Kidney epithelial cell (primary cell): ENCODE measurements at regions not wholly inside any gene's neighbourhood (a gene's known extent, or its start where the extent isn't known, plus 50 kb on each side); places are given as distances from the start of the nearest gene placed in this dataset.

Experiments used
- DNase-seq: peaks from one replicate; pipeline ENCODE4 v3.0.0-alpha.2; 2010; ENCODE audit warnings: low read depth
- H3K27me3 ChIP-seq: 2 replicates; pipeline ENCODE4 v1.6.0; 2011; ENCODE audit warnings: low read length; ENCODE audit not compliant: control insufficient read depth, insufficient read depth
- H3K36me3 ChIP-seq: 2 replicates; pipeline ENCODE4 v1.5.1; 2011; ENCODE audit warnings: low read length; ENCODE audit not compliant: control insufficient read depth, insufficient read depth
- H3K4me3 ChIP-seq: 2 replicates; pipeline ENCODE4 v1.5.1; 2011; ENCODE audit warnings: low read depth, mild to moderate bottlenecking, control low read depth, low read length
- CTCF ChIP-seq: IDR thresholded peaks from 2 replicates; pipeline ENCODE4 v1.5.1; 2011; ENCODE audit warnings: mild to moderate bottlenecking, moderate library complexity, low read length, control low read depth, inconsistent platforms; ENCODE audit not compliant: insufficient read depth, poor library complexity, severe bottlenecking

GRCh38 chr11:122268601-122269130, 152.7 kb upstream of the BLID start:
- no peaks in the 10 kb centered on the region for H3K36me3 ChIP-seq
- TF ChIP-seq CTCF, result no peak
- H3K27me3 ChIP-seq, result no peaks in the 10 kb centered on the region
- H3K4me3 ChIP-seq, result no peak overlapping the region
- DNase-seq, result no peak

DNA sequence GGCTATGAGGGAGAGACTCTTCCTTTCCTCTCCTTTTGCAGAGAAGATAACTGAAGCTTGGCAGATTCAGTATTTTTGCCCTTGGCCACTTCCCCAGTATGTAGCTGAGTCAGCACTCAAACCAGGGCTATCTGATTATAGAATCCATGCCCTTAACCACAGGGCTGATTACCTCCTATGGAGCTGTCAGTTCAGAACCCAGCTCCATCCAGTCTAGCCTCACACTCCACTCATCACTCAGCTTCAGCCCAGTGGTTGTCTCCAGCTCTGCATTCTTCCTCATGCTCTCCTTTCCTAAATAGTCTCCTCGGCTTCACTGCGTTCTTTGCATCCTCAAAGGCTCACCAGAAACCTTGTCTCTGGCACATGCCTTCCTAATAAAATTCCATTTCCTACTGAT, 151.6 kb upstream of the BLID start:
- H3K27me3 ChIP-seq, result no peaks in the 10 kb centered on the region
- no peak for DNase-seq
- H3K36me3 ChIP-seq, result no peaks in the 10 kb centered on the region
- H3K4me3 ChIP-seq, result no peak overlapping the region
- TF ChIP-seq CTCF, result no peak

GRCh38 chr11:122265981-122266380, 150.0 kb upstream of the BLID start:
- H3K27me3 ChIP-seq, result no peaks in the 10 kb centered on the region
- H3K4me3 ChIP-seq, result no peak overlapping the region
- DNase-seq, result no peak
- no peak for TF ChIP-seq CTCF
- H3K36me3 ChIP-seq, result no peaks in the 10 kb centered on the region

DNA sequence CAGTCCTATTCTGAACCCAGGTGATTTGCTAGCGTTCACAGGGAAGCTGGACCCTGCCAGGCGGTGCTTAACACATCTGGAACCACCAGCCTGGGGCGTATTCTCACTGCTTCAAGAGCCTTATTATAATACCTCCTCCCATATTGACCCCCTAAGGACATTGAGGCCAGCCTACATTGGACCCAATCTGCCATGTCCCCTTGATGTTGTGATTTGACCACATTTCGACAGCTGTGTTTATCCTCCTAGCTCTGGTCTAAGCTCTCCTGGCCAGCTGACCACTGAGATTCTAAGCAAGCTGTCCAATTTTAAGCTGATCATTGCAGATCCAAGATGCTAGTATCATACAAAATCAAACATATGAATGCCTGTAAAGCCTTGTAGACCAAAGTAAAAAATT, 148.1 kb upstream of the BLID start:
- TF ChIP-seq CTCF, result no peak
- DNase-seq, result no peak
- H3K36me3 ChIP-seq, result no peaks in the 10 kb centered on the region
- no peak overlapping the region for H3K4me3 ChIP-seq
- H3K27me3 ChIP-seq, result peaks cover 2% of the 10 kb centered on the region

DNA sequence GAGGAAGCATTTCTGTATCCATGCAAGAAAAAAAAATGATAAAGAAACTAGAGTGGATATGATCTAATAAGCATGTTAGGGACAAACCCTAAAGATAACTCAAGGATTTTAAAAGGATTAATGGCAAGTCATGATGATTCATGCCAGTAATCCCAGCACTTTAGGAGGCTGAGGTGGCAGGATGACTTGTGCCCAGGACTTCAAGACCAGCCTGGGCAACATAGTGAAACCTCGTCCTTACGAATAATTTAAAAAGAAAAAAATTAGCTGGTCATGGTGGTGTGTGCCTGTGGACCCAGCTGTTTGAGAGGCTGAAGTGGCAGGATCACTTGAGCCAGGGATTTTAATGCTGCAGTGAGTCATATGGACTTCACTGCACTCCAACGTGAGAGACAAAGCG, 145.5 kb upstream of the BLID start:
- Histone ChIP-seq H3K27me3 (peaks cover 2% of the 10 kb centered on the region), H3K36me3 (no peaks in the 10 kb centered on the region)

More for the DNA sequence above, 145.5 kb upstream of the BLID start:
- DNase-seq, result no peak
- H3K4me3 ChIP-seq, result no peak overlapping the region
- TF ChIP-seq CTCF, result no peak
